NT2/D1 (cell line): ENCODE measurements at regions not wholly inside any gene's neighbourhood (a gene's known extent, or its start where the extent isn't known, plus 50 kb on each side); places are given as distances from the start of the nearest gene placed in this dataset.

Source experiments
- YY1 ChIP-seq: IDR thresholded peaks from 2 replicates; pipeline ENCODE4 v1.6.1; 2011; ENCODE audit not compliant: insufficient read length, insufficient read depth
- ZNF274 ChIP-seq: IDR thresholded peaks from 2 replicates; pipeline ENCODE4 v1.6.1; 2011; ENCODE audit warnings: mild to moderate bottlenecking, low read depth, low read length

GRCh38 chr1:5688081-5689077 lies 303.8 kb downstream of the NPHP4 start:
- TF ChIP-seq ZNF274, result no peak
- TF ChIP-seq YY1, result no peak
